MM.1S (cell line): ENCODE measurements at regions not wholly inside any gene's neighbourhood (a gene's known extent, or its start where the extent isn't known, plus 50 kb on each side); places are given as distances from the start of the nearest gene placed in this dataset.

Experiments
- DNase-seq: peaks from one replicate; pipeline ENCODE4 v3.0.0-alpha.2; 2015
- H2AFZ ChIP-seq: fragments of 300-600 bp; sonication (generic); 2 replicates; pipeline ENCODE4 v1.6.0; 2016; ENCODE audit warnings: antibody characterized with exemption, low read length
- H3F3A ChIP-seq: fragments of 300-600 bp; sonication (generic); 2 replicates; pipeline ENCODE4 v1.6.1; 2016; ENCODE audit warnings: mild to moderate bottlenecking, antibody characterized with exemption, low read length, moderate library complexity, mixed read lengths; ENCODE audit not compliant: insufficient read depth
- H3K27ac ChIP-seq: fragments of 300-600 bp; sonication (generic); 2 replicates; pipeline ENCODE4 v1.5.1; 2016; ENCODE audit warnings: mild to moderate bottlenecking, low read length
- H3K27me3 ChIP-seq: fragments of 300-600 bp; sonication (generic); replicated peaks from 2 replicates; pipeline ENCODE4 v1.6.0; 2016; ENCODE audit warnings: low read length; ENCODE audit not compliant: insufficient read depth
- H3K36me3 ChIP-seq: fragments of 300-600 bp; sonication (generic); replicated peaks from 2 replicates; pipeline ENCODE4 v1.6.1; 2016; ENCODE audit warnings: mild to moderate bottlenecking, low read length, mixed read lengths; ENCODE audit not compliant: insufficient read depth
- H3K4me1 ChIP-seq: fragments of 300-600 bp; sonication (generic); 2 replicates; pipeline ENCODE4 v1.6.1; 2016; ENCODE audit warnings: low read length, mixed read lengths
- H3K4me2 ChIP-seq: fragments of 300-600 bp; sonication (generic); 2 replicates; pipeline ENCODE4 v1.6.0; 2016; ENCODE audit warnings: low read depth, low read length
- H3K4me3 ChIP-seq: fragments of 300-600 bp; sonication (generic); 2 replicates; pipeline ENCODE4 v1.5.1; 2016; ENCODE audit warnings: low read length, mixed read lengths
- H3K79me2 ChIP-seq: fragments of 300-600 bp; sonication (generic); 2 replicates; pipeline ENCODE4 v1.6.1; 2016; ENCODE audit warnings: mixed run types, low read length, mixed read lengths
- H3K9ac ChIP-seq: fragments of 300-600 bp; sonication (generic); 2 replicates; pipeline ENCODE4 v1.6.1; 2016; ENCODE audit warnings: low read length, mixed read lengths
- H3K9me2 ChIP-seq: fragments of 300-600 bp; sonication (generic); replicated peaks from 2 replicates; pipeline ENCODE4 v1.6.1; 2016; ENCODE audit warnings: mild to moderate bottlenecking, low read length, mixed read lengths; ENCODE audit not compliant: insufficient read depth
- H3K9me3 ChIP-seq: fragments of 300-600 bp; sonication (generic); replicated peaks from 2 replicates; pipeline ENCODE4 v1.6.1; 2016; ENCODE audit warnings: mild to moderate bottlenecking, low read length, mixed read lengths; ENCODE audit not compliant: insufficient read depth
- H4K20me1 ChIP-seq: fragments of 300-600 bp; sonication (generic); 2 replicates; pipeline ENCODE4 v1.6.1; 2016; ENCODE audit warnings: mild to moderate bottlenecking, low read length, moderate library complexity, mixed read lengths; ENCODE audit not compliant: insufficient read depth
- EZH2 ChIP-seq: fragments of 300-600 bp; sonication (generic); optimal IDR thresholded peaks from 2 replicates; pipeline ENCODE3; 2017; ENCODE audit warnings: low read depth, mild to moderate bottlenecking, antibody characterized with exemption, low read length, mixed read lengths
- EZH2phosphoT487 ChIP-seq: fragments of 300-600 bp; sonication (generic); IDR thresholded peaks from 2 replicates; pipeline ENCODE4 v1.6.1; 2018; ENCODE audit warnings: antibody characterized with exemption, low read length
- TF ChIP-seq, protein P1 (sequence below): fragments of 300-600 bp; sonication (generic); IDR thresholded peaks from 2 replicates; pipeline ENCODE4 v1.5.1; 2016; ENCODE audit warnings: antibody characterized with exemption, low read length, mixed read lengths

DNA sequence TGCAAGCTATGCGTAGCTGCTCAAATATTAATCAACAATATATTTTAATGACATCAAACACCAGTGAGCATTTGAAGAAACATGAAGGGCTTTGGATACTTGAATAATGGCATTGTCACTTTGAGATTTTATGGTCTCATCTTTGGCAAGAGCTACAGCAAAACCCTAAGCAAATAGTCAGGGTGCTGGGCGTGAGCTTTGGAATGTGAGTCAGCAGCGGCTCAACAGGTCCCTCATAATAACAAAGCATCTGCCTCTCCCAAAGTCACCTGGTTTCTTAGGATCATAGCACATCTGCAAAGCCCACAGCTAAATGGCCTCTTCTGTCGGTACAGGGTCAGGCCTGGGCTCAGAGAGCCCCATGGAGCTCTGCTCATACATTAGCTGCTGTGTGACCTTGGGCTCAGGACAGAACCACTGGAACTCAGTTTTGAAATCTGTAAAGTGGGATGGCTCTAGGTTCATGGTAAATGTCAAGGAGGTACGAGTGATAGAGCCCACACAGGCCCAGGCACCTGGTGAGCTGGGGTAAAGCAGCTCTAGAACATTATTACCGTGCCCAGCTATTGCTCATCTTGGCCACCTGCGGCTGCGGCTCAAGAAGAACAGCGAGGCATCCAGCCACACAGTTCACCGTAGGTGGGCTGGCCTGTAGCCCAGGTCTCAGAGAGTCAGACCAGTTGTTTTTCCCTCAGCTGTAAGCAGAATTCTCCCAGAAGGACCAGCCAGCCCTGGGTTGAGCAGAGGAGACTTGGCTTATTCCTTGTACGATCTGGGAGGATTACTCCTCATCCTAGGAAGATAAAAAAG lies 544.5 kb upstream of the CDH11 start:
- no peak for DNase-seq
- Histone ChIP-seq H3K27me3 (no peaks in the 10 kb centered on the region), H3K9me3 (no peaks in the 10 kb centered on the region), H3K4me2 (no peak overlapping the region), H2AFZ (no peak overlapping the region), H3K9ac (no peak overlapping the region), H4K20me1 (no peaks in the 10 kb centered on the region), H3K9me2 (no peaks in the 10 kb centered on the region), H3F3A (no peaks in the 10 kb centered on the region), H3K36me3 (no peaks in the 10 kb centered on the region), H3K79me2 (no peaks in the 10 kb centered on the region), H3K4me1 (no peaks in the 10 kb centered on the region), H3K4me3 (no peak overlapping the region), H3K27ac (no peak overlapping the region)
- TF ChIP-seq EZH2, result no peak
- TF ChIP-seq EZH2phosphoT487, result no peak
- TF ChIP-seq, protein P1, sequence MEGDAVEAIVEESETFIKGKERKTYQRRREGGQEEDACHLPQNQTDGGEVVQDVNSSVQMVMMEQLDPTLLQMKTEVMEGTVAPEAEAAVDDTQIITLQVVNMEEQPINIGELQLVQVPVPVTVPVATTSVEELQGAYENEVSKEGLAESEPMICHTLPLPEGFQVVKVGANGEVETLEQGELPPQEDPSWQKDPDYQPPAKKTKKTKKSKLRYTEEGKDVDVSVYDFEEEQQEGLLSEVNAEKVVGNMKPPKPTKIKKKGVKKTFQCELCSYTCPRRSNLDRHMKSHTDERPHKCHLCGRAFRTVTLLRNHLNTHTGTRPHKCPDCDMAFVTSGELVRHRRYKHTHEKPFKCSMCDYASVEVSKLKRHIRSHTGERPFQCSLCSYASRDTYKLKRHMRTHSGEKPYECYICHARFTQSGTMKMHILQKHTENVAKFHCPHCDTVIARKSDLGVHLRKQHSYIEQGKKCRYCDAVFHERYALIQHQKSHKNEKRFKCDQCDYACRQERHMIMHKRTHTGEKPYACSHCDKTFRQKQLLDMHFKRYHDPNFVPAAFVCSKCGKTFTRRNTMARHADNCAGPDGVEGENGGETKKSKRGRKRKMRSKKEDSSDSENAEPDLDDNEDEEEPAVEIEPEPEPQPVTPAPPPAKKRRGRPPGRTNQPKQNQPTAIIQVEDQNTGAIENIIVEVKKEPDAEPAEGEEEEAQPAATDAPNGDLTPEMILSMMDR, result no peak

DNA sequence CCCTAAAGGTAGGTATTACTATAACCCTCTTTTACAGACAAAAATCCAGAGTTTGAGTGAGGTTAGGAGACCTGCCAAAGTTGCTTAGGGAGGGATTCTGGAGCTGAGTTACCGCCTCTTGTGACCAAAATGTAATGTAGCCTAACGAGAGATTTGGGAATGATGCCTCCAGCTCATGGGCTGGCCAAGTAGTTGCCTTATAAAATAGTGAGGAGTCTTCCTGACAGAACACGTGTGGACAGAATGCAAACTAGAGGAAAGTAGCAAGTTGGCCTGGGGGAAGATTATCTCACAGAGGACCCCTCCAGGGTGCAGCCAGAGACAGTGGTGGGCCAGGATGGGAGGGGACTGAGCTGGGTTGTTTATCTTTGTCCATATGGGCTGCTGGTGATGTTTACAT lies 543.7 kb upstream of the CDH11 start:
- H3K9ac ChIP-seq, result no peak overlapping the region
- no peak overlapping the region for H2AFZ ChIP-seq
- DNase-seq, result no peak
- H3K36me3 ChIP-seq, result no peaks in the 10 kb centered on the region
- H3F3A ChIP-seq, result no peaks in the 10 kb centered on the region
- H3K27ac ChIP-seq, result no peak overlapping the region
- no peak overlapping the region for H3K4me2 ChIP-seq
- TF ChIP-seq EZH2phosphoT487 (no peak), EZH2 (no peak)
- TF ChIP-seq, protein P1, result no peak
- no peaks in the 10 kb centered on the region for H3K4me1 ChIP-seq
- no peak overlapping the region for H3K4me3 ChIP-seq
- H3K9me2 ChIP-seq, result no peaks in the 10 kb centered on the region
- no peaks in the 10 kb centered on the region for H4K20me1 ChIP-seq
- no peaks in the 10 kb centered on the region for H3K79me2 ChIP-seq
- no peaks in the 10 kb centered on the region for H3K9me3 ChIP-seq
- no peaks in the 10 kb centered on the region for H3K27me3 ChIP-seq

DNA sequence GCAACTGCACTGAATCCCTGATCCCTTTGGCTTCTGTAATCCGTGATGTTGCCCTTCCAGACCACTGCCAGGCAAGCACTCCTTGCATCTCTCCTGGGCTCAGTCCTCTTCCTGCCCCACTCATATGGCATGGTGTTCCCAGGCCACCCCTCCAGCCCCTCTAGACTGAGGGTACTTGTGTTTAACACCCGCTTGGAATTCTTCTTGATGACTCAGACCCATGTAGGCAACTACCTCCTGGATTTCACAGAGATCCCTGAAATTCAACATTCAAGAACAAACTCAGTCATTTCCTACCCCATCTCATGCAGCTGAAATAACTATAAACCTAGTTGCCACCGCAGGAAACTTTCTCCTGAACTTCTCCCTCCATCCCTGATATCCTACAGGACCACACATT lies 541.9 kb upstream of the CDH11 start:
- H3K27me3 ChIP-seq, result no peaks in the 10 kb centered on the region
- no peaks in the 10 kb centered on the region for H4K20me1 ChIP-seq
- no peak overlapping the region for H3K27ac ChIP-seq
- no peak for TF ChIP-seq EZH2phosphoT487
- TF ChIP-seq, protein P1, result no peak
- no peak for TF ChIP-seq EZH2
- H3K36me3 ChIP-seq, result no peaks in the 10 kb centered on the region
- H3F3A ChIP-seq, result no peaks in the 10 kb centered on the region
- no peaks in the 10 kb centered on the region for H3K9me3 ChIP-seq
- DNase-seq, result no peak
- no peaks in the 10 kb centered on the region for H3K4me1 ChIP-seq
- no peak overlapping the region for H3K4me2 ChIP-seq
- H3K9me2 ChIP-seq, result no peaks in the 10 kb centered on the region
- H3K79me2 ChIP-seq, result no peaks in the 10 kb centered on the region
- no peak overlapping the region for H2AFZ ChIP-seq
- no peak overlapping the region for H3K4me3 ChIP-seq
- H3K9ac ChIP-seq, result no peak overlapping the region
